Glutamatergic neuron (in vitro differentiated cells): ENCODE measurements at regions not wholly inside any gene's neighbourhood (a gene's known extent, or its start where the extent isn't known, plus 50 kb on each side); places are given as distances from the start of the nearest gene placed in this dataset.

Experiments
- DNase-seq: peaks from one replicate; pipeline ENCODE4 v3.0.0; 2022
- H3K27ac Mint-ChIP-seq: one replicate; pipeline ENCODE4 v1.8.0; 2020; ENCODE audit warnings: mild to moderate bottlenecking, mixed read lengths, inconsistent platforms; ENCODE audit not compliant: unreplicated experiment
- H3K27me3 Mint-ChIP-seq: one replicate; pipeline ENCODE4 v1.8.0; 2020; ENCODE audit warnings: mild to moderate bottlenecking, moderate library complexity, mixed read lengths, inconsistent platforms; ENCODE audit not compliant: unreplicated experiment
- H3K36me3 Mint-ChIP-seq: one replicate; pipeline ENCODE4 v1.8.0; 2020; ENCODE audit warnings: mild to moderate bottlenecking, mixed read lengths, inconsistent platforms; ENCODE audit not compliant: unreplicated experiment
- H3K4me1 Mint-ChIP-seq: one replicate; pipeline ENCODE4 v1.8.0; 2020; ENCODE audit warnings: mild to moderate bottlenecking, low read depth, mixed read lengths, inconsistent platforms; ENCODE audit not compliant: unreplicated experiment
- H3K4me3 Mint-ChIP-seq: one replicate; pipeline ENCODE4 v1.8.0; 2020; ENCODE audit warnings: mild to moderate bottlenecking, mixed read lengths, inconsistent platforms; ENCODE audit not compliant: unreplicated experiment
- H3K9me3 Mint-ChIP-seq: one replicate; pipeline ENCODE4 v1.8.0; 2020; ENCODE audit warnings: mild to moderate bottlenecking, moderate library complexity, mixed read lengths, inconsistent platforms; ENCODE audit not compliant: unreplicated experiment
- TF ChIP-seq, protein P1 (sequence below): fragments of 200-600 bp; sonication (generic); IDR thresholded peaks from one replicate; pipeline ENCODE4 v1.5.0; 2021; ENCODE audit not compliant: partially characterized antibody, unreplicated experiment

DNA sequence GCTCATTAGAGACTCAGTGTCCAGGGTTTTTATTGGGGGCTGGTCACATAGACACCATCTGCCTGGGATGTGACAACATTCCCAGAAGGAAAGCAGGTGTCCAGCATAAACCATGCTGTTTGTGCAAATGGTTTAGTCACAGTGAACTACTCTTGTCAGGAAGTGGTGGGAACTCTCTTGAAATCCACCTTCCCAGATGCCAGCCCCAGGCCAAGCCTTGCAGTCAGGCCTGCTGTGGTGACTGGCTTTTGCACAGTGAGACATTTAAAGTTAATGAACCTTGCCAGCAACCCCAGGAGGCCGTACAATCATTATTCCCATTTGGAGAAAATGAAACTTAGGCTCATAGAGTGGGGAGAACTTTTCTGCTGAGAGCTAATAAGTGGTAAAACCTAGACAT lies 242.5 kb upstream of the KCNG1 start:
- H3K27ac Mint-ChIP-seq = no peak overlapping the region
- H3K27me3 Mint-ChIP-seq = no peaks in the 10 kb centered on the region
- no peak for DNase-seq
- H3K9me3 Mint-ChIP-seq = no peaks in the 10 kb centered on the region
- H3K36me3 Mint-ChIP-seq = peaks cover 9% of the 10 kb centered on the region
- no peaks in the 10 kb centered on the region for H3K4me1 Mint-ChIP-seq
- no peak overlapping the region for H3K4me3 Mint-ChIP-seq
- TF ChIP-seq, protein P1, sequence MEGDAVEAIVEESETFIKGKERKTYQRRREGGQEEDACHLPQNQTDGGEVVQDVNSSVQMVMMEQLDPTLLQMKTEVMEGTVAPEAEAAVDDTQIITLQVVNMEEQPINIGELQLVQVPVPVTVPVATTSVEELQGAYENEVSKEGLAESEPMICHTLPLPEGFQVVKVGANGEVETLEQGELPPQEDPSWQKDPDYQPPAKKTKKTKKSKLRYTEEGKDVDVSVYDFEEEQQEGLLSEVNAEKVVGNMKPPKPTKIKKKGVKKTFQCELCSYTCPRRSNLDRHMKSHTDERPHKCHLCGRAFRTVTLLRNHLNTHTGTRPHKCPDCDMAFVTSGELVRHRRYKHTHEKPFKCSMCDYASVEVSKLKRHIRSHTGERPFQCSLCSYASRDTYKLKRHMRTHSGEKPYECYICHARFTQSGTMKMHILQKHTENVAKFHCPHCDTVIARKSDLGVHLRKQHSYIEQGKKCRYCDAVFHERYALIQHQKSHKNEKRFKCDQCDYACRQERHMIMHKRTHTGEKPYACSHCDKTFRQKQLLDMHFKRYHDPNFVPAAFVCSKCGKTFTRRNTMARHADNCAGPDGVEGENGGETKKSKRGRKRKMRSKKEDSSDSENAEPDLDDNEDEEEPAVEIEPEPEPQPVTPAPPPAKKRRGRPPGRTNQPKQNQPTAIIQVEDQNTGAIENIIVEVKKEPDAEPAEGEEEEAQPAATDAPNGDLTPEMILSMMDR = no peak

DNA sequence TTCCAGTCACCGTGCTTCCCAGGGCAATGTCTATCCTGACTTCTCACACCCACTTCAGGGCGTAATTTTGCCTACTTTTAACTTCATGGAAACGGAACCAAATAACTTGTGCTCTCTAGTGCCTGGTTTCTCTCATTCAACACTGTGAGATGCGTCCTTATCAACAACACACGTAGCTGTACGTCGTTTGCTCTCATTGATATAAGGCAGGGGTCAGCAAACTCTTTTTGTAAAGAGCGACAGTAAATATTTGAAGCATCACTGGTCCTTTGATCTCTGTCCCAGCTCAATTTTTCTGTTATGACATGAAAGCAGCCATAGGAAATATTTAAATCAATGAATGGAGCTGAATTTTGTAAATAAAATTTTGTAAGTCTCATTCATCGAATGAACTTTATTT lies 239.3 kb upstream of the KCNG1 start:
- H3K27me3 Mint-ChIP-seq = no peaks in the 10 kb centered on the region
- H3K9me3 Mint-ChIP-seq = peaks cover 2% of the 10 kb centered on the region
- no peaks in the 10 kb centered on the region for H3K36me3 Mint-ChIP-seq
- H3K4me1 Mint-ChIP-seq = no peaks in the 10 kb centered on the region
- TF ChIP-seq, protein P1 = no peak
- DNase-seq = no peak
- H3K27ac Mint-ChIP-seq = no peak overlapping the region
- H3K4me3 Mint-ChIP-seq = no peak overlapping the region

DNA sequence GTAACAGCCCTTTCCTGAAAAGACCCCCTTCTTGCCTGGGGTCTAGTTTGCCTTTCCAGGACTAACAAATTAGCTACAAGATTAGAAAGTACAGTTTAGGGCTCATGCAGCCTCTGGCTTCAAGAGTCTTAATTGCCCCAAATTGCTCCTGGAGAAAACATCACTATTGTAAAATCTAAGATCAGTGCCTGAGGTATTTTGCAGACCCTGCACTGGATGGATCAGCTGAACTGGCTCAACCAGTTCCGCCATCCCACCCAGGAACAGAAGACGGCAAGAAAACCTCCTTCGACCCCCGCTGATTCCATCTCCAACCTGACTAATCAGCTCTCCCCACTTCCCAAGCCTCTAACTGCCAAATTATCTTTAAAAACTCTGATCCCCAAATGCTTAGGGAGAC lies 236.5 kb upstream of the KCNG1 start:
- no peak overlapping the region for H3K4me3 Mint-ChIP-seq
- H3K9me3 Mint-ChIP-seq = peaks cover 2% of the 10 kb centered on the region
- DNase-seq = no peak
- no peak overlapping the region for H3K27ac Mint-ChIP-seq
- no peaks in the 10 kb centered on the region for H3K36me3 Mint-ChIP-seq
- TF ChIP-seq, protein P1 = no peak
- H3K27me3 Mint-ChIP-seq = peaks cover 3% of the 10 kb centered on the region
- no peaks in the 10 kb centered on the region for H3K4me1 Mint-ChIP-seq

DNA sequence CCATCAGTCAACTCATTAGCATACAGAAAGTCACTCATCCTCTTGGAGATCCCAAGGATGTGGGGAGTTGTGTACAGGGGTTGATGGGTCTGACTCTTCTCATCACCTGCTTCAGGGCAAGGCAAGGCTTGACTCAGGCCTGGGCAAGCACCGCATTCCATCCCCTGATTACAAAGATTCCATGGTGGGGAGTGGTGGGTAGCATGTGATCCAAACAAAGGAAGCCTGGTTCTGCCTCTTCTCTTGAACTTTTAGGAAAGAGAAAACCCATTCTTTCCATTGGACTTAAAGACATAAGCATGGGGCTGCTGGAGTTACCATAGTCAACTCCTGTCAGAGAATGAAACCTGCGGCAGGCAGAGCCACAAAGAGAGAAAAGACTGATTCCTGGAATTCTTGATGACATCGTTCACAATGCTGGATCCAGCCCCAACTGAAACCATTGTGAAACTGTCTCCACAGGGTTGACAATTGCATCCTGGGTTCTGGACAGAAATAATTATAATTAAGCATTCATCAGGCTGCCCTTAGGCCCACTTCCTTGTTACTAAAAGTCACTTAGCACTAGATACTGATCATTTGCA lies 235.8 kb upstream of the KCNG1 start:
- DNase-seq = no peak
- peaks cover 2% of the 10 kb centered on the region for H3K9me3 Mint-ChIP-seq
- no peak overlapping the region for H3K27ac Mint-ChIP-seq
- H3K36me3 Mint-ChIP-seq = peaks cover 1% of the 10 kb centered on the region
- no peak overlapping the region for H3K4me3 Mint-ChIP-seq
- no peaks in the 10 kb centered on the region for H3K4me1 Mint-ChIP-seq
- H3K27me3 Mint-ChIP-seq = peaks cover 3% of the 10 kb centered on the region
- TF ChIP-seq, protein P1 = no peak

DNA sequence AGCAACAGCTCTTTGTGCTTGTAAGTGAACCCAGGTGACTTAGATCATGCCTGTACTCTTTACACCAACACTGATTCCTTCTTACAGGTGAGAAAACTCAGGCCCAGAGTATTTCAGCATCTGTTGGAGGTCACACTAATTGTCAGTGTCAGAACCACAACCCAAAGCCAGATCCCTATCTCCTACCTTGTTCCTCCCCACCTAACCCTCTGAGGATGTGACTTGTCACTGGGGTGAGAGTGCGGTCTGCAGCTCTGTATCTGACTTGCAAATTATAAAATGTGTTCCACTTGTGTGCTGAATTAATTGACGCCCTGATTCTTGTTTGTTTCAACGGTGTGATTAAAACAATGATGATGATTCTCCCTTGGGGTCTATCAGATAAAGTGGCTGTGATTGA lies 232.5 kb upstream of the KCNG1 start:
- peaks cover 5% of the 10 kb centered on the region for H3K9me3 Mint-ChIP-seq
- peaks cover 3% of the 10 kb centered on the region for H3K27me3 Mint-ChIP-seq
- peaks cover 12% of the 10 kb centered on the region for H3K36me3 Mint-ChIP-seq
- no peak overlapping the region for H3K27ac Mint-ChIP-seq
- TF ChIP-seq, protein P1 = no peak
- no peak overlapping the region for H3K4me3 Mint-ChIP-seq
- DNase-seq = no peak
- no peaks in the 10 kb centered on the region for H3K4me1 Mint-ChIP-seq
